Heart left ventricle (tissue), 13 donors: ENCODE measurements at regions not wholly inside any gene's neighbourhood (a gene's known extent, or its start where the extent isn't known, plus 50 kb on each side); places are given as distances from the start of the nearest gene placed in this dataset.

Experiments used
- CTCF ChIP-seq, 12 donors: fragments of 200-600 bp; sonication (generic) in 4 of 12; IDR thresholded peaks; one replicate each; pipeline versions ENCODE4 v1.5.0 to v1.8.0; 2018 to 2022; ENCODE audit warnings: antibody characterized with exemption in 12 of 12, mild to moderate bottlenecking in 5 of 12
- POLR2A ChIP-seq, 2 donors: fragments of 450-650 bp; IDR thresholded peaks; one replicate each; pipeline ENCODE4 v1.6.1; 2017; ENCODE audit warnings: antibody characterized with exemption in 2 of 2, mild to moderate bottlenecking in 2 of 2, moderate library complexity in 2 of 2
- donor health status: ischemic (EF 13 %, LVEDD 7.1; RV severe dilation, severe dysfunction).
- donor health status: DM: no; HTN: yes; CAD: no.
- donor health status: DM: no; HTN: no; CAD: no.
- donor health status: ischemic (EF 25% LVEDD 6.9; RV normal size, moderate dysfunction).
- donor health status: ischemic (EF 25% LVEDD 5.7; RV mildly dilated, moderate dysfunction).
- donor health status: ischemic (EF 35%, LVEDD 5.7; RV mildly dilated, moderate dysfunction).
- donor health status: nonischemic (EF 11% LVEDD 7.7; RV severe dilation, severe dysfunction).
- donor health status: DM: yes; HTN: yes; CAD: no.
- donor health status: PGD.
- donor health status: ischemic (EF 29% LVEDD 5.4; RV normal size, mild dysfunction).
- donor health status: nonischemic (EF 23%, LVEDD 6.1; RV moderate dilation, normal function).

GRCh38 chr4:123580981-123581664, 184.5 kb downstream of the SPRY1 start:
- TF ChIP-seq CTCF (IDR thresholded peaks at IDR 0.05) (no peak), POLR2A (IDR thresholded peaks at IDR 0.05) (no peak)
